Erythroblast (primary cell): ENCODE measurements at regions not wholly inside any gene's neighbourhood (a gene's known extent, or its start where the extent isn't known, plus 50 kb on each side); places are given as distances from the start of the nearest gene placed in this dataset.

Source experiments
- GATA1 ChIP-seq: IDR thresholded peaks from 2 replicates; pipeline ENCODE4 v1.6.1; 2011; ENCODE audit warnings: low read depth, mild to moderate bottlenecking, control low read depth, low read length, moderate library complexity
- POLR2A ChIP-seq: IDR thresholded peaks from 2 replicates; pipeline ENCODE4 v1.6.1; 2011; ENCODE audit warnings: mild to moderate bottlenecking, low read length

DNA sequence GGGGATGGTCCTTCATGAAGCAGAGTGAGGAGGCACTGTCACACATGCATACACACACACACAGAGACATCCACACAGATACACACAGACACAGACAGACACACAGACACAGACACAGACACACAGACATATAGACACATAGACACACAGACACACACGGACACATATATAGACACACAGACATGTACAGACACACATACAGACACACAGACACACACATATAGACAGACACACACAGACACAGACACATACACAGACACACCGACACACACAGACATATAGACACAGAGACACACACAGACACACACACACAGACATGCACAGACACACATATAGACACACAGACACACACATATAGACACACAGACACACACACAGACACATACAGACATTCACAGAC is 173.9 kb downstream of the URI1 start:
- no peak for TF ChIP-seq POLR2A
- TF ChIP-seq GATA1, result no peak
